Stimulated activated CD4-positive, alpha-beta T cell treated with anti-CD3 and anti-CD28 coated beads, Interleukin-2, amount 100 ng/mL, for 24 hours (primary cell): ENCODE measurements at regions not wholly inside any gene's neighbourhood (a gene's known extent, or its start where the extent isn't known, plus 50 kb on each side); places are given as distances from the start of the nearest gene placed in this dataset.
"Not testable (repeated sequence)": the region's sequence is repeated elsewhere in the genome, so short reads cannot be mapped to it uniquely, and the experiment has no call there.

Experiments used
- DNase-seq, 2 donors: peaks; one replicate each; pipeline ENCODE4 v3.0.0-alpha.2; 2020

DNA sequence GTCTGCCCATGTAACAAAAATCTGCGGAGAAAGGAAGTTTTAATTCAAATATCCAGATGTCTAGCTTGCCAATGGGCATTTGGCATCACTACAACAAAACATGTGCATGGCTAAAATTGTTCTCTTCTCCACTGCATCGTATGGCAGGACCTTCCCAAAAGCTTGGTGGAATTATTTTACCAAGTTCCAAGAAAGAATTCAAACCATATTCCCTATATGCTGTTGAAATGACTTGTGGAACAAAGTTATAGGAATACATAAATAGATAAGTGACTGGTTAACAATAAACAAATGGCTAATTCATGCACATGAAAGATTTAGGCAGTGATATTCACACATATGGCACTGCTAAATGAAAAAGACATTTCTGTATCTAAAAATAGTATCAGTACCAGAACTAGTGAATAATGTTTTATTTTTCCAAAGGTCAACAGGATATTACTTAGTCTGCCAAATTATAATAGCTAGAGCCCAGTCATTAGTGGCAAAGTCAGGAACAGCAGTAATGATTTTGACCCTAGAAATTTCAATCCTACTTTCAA is 425.4 kb upstream of the VRK2 start:
- DNase-seq, result no peak

DNA sequence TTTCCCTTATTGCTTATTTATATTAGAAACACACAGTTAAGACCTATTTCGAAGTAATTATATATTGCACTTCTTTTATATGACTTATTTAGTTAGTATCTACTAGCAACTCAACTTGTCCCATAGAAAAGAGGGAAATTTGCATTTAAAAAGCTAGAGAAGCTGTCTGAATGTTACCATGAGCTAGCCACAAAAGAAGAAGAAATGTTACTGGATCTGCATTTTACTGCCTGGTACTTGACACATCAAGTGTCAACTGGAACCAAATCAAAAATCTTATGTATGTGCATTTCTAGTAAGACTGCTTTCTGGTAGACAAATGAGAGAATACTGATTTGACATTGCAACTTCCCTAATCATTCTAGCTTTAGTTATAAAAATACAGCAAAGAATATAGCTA is 424.6 kb upstream of the VRK2 start:
- DNase-seq, result no peak

DNA sequence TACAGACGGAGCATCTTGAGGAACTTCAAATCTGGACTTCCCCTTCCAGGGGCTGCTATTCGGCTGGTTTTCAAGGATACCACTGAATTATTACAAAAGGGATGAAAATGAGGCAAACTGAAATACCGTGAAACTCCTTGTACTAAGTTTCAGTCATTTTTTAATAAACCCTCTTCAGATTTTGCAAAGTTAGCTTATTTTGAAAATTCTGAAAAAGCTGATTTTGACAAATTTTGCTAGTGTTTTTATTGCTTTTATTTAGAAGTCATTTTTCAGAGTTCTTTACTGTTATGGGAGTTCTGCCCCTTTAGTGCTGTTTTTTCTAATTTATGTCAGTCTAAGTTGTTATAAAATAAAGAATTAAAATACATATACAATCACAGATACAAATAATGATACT is 390.4 kb upstream of the VRK2 start:
- no peak for DNase-seq

DNA sequence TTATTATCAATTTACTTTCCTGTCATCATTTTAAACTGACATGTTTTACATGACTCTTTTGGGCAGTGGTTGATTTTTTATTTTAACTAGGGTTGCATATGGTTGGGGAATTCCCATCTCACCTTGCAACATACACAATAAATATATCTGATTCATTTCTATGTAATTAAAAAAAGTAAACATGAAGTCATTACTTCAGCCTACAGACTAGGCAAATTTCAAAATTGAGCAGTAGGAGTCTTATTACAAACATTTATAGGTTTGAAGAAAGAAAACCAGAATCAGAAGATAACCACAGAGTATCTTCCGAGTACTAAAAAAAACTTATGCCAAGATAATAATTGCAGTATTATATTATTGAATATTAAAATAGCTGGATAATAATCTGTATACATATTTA is 377.0 kb upstream of the VRK2 start:
- DNase-seq, result no peak

DNA sequence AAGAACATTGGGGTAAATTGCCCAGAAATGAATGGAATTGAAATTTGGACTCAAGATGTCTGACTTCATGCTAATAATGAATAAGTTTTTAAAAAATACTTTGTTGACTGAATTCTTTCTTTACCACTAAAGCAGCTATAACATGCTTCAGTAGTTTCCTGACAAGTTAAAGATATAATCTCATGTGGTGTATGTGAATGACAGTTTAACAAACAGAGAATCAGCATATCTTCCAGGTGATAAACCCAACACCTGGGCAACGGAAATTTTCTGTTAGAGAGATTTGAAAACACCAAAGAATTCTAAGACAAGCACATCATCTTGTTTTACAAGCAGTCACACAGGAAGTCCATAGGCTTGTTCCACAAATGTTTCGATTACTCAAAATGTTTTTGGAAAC is 372.6 kb upstream of the VRK2 start:
- DNase-seq, result no peak

DNA sequence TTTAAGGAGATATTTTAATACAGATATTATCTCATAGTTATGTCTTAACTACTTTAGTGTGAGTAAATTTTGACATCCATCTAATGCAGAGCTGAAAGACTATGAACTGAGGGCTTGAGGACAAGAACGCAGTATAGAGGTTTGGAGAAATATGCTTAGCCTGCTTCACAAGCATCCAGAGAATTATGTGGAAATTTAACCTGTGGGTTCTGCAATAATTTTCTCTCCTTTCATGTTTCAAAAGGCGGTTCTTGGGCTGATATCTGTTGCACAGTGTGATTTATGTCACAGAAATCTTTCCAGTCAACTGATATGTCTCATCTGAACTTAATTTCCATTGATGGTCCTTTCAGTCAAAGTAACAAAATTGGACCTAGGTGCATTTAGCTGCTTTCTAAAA is 371.9 kb upstream of the VRK2 start:
- no peak for DNase-seq

DNA sequence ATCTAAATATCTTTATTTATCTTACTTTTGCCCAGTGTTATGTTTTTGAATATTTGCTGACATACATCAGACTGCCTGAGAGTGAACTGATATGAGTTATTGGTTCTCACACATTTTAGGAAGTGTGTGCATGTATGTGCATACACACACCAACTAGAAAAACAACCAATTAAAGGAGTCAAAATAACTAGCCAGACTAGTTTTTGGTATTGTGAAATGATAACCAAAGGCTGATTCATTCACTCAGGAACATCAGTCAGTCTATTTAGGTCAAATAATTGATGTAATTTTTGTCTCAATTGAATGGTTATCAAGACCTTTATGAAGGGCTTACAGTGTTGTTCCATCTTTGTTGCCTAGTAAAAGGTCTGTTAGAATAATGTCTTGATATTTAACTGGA is 369.3 kb upstream of the VRK2 start:
- DNase-seq, result no peak

DNA sequence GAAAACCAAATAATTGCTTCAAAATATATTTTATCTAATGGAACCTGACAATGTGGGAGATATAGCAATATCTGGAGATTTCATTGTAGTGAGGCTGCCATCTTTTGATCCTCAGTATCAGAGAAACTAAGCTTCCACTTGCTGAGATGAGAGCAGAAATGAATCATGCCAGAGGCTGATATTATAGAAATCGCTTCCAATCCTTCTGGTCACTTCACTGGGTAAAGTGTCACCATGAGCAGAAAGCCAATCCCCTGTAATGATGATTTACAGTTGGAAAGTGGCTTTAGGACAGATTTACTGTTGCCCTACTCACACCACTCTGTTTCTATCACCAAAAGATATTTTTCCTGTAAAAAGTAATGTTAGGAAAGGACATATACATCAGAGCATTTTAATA is 365.0 kb upstream of the VRK2 start:
- no peak for DNase-seq

DNA sequence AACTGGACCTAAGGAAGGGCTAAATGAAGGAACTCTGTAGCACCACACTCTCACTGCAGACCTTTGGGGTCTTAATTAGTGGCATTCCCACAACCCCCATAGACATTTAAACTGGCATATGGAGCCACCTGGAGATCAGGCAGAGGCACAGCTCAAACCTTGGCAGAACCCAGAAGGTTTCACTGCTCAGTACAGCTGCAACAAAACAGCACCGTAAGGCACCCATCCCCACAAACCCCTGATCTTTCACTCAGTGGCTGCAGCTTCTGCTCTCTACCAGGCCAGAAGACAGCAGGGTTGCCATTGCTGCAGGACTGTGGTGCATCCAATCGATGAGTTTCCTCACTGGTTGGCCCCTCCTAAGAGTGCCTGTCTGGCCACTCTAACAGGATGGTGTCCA is 361.6 kb upstream of the VRK2 start:
- DNase-seq, result no peak

DNA sequence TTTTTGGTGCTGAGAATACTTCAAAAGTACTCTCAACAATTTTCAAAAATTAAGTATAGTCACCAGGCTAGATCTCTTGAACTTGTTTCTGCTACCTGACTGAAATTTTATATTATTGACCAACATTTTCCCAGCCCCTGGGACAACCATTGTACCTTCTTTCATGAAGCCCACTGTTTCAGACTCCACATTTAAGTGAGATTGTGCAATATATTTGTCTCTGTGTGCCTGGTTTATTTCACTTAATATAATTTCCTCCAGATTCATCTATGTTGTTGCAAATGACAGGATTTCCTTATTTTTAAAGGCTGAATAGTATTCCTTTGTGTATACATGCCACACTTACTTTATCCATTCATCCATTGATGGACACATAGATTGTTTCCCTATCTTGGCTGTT is 354.2 kb upstream of the VRK2 start:
- DNase-seq, result no peak

DNA sequence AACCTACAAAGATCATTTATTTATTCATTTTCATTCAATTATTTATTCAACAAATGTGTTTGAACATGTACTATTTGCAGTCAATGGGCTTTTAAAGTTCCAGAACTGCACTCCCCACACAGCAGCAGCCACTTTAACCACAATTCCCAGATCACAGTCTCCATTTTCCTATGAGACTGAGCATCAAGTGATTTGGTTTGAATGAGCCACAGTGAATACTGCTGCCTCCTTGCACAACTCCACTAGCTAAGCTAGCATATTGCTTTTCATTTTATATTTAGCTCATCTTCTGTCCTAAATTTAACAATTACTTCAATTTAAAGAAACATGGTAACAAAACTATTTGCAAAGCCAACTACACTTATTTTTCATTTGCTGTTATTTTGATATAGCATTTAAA is 353.4 kb upstream of the VRK2 start:
- no peak for DNase-seq

DNA sequence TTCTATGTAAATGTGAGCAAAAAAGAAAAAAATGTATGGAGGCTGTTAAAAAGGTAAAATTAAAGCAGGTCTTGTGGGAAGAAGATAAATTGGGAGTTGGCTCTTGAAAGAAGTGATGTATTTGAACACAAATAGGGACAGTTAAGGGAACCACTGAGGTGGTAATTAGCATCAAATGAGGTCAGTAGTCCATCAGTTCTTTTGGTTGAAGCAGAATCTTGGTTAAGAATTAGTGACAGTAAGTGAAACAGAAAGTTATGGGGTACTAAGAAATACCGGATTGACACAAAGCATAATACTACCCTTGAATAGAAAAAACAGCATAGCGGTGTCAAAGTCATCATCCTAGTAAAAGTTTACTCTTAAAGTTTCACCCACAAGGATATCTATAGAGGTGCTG is 352.6 kb upstream of the VRK2 start:
- DNase-seq, result no peak

DNA sequence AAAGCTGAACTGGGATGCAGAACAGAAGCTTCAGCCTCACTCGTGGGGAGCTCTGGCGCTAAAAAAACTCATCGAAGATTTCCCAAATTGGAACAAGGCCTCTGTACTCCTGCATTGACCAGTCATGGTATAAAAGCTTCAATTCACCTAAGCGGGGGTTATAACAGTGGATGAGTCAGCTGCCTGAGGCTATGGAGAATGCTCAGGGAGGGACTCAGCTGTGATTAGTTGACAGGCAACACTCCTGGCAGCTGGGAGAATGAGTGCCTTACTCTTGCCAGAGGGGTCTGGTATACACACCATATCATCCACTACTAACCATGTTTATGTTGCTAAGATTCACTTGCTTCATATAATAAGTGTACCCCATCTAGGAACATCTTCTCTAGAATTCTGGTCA is 350.6 kb upstream of the VRK2 start:
- no peak for DNase-seq

DNA sequence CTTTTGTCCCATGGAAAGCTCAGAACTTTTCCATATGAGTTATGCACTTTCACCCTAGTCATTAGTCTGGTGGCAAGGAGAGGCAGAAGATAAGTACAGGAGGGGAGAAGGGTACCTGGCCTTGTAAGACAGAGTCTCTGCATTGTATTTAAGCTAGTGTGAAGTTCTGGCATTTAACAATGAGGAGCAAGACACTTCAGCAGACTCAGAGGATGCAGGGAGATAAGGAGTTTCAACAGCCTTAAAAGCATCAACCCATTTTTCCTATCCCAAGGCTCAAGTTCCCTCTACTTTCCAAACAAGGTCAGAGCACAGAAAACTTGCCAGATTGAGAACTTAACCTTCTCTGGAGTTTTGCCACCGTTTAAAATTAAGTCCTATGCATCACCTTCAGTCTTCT is 348.2 kb upstream of the VRK2 start:
- DNase-seq, result no peak

DNA sequence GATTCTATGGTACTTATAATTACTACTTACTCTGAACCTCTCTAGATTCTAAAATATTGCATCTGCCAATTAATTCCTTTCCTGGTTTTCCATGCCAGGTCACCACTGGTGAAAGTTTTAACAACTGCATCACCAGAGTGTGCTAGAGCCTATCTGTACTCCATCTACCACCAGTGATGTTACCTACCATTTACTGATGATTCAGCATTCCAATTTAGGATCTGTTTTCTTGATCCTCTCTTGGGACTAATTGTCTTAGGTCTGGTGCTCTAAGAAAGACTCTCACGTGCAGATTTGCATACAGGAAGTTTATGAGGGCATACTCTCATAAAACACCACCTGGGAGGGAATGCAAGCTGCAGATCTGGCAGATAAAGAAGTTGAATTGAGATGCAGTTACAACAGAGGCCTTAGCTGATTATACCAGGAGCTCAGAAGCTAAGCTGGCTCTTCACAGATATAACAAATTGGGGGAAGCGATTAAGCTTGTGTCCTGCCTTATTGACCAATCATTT is 347.6 kb upstream of the VRK2 start:
- DNase-seq, result no peak

DNA sequence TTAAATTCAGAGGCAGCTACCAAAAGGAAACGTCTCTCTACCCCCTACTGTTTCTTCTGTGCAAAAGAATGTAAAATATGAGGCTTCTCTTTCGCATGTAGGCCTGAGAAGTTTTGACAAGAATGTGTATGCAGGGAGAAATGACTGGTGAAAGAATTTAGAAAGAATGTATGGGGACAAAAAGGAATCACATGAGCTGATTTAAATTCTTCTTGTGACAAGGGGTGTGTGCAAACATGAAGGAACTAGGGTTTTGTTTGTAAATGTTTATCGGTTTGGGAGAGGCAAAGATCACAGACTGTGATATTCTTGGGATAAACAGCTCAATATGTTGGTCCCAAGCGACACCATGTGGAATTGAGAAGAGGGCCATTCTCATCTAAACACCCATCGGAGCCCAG is 345.2 kb upstream of the VRK2 start:
- DNase-seq, result no peak

DNA sequence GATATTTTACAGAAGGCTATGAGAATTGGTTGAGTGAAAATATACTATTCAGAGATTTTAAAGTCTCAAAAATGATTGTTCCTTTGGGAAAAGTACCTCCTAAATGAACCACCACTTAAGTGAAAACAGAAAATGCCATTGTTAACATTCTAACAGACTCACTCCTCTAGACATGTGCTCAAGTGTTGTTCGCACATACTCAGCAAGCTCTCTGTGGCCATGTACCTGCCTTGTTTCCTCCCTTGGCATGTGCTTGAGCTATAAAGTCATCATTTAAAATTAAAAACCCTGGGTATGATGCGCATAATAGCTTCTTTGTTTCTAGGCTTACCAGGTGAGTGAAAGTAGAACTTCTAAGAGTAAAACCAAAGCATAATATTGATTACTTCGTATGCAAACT is 343.2 kb upstream of the VRK2 start:
- no peak for DNase-seq

DNA sequence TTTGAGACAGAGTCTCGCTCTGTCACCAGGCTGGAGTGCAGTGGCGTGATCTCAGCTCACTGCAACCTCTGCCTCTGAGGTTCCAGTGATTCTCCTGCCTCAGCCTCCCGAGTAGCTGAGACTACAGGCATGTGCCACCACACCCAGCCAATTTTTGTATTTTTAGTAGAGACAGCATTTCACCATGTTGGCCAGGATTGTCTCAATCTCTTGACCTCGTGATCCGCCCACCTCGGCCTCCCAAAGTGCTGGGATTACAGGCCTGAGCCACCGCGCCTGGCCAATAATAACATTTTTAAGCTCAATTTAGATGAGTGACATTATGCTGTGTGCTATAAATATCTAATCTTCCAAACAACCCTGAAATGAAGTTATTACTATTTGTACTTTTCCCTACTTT is 338.8 kb upstream of the VRK2 start:
- not testable (repeated sequence) for DNase-seq

DNA sequence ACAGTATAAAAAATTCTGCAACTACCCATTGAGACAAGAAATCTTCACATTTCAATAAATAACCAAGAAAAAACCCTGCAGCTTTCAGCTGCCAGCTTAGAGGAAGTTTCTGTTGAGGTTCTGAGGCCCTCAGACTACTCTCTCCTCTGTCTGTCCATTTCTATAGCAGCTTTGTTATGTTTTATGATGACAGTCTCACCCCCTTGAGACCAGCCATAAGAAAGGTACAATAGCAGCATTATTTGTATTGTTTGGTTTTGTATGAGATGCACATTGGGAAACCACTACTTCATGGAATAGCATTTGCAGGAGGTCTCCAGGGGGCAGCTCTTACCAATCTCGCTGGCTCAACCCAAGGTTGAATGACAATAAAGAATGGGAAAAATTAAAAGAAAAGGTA is 334.6 kb upstream of the VRK2 start:
- no peak for DNase-seq

DNA sequence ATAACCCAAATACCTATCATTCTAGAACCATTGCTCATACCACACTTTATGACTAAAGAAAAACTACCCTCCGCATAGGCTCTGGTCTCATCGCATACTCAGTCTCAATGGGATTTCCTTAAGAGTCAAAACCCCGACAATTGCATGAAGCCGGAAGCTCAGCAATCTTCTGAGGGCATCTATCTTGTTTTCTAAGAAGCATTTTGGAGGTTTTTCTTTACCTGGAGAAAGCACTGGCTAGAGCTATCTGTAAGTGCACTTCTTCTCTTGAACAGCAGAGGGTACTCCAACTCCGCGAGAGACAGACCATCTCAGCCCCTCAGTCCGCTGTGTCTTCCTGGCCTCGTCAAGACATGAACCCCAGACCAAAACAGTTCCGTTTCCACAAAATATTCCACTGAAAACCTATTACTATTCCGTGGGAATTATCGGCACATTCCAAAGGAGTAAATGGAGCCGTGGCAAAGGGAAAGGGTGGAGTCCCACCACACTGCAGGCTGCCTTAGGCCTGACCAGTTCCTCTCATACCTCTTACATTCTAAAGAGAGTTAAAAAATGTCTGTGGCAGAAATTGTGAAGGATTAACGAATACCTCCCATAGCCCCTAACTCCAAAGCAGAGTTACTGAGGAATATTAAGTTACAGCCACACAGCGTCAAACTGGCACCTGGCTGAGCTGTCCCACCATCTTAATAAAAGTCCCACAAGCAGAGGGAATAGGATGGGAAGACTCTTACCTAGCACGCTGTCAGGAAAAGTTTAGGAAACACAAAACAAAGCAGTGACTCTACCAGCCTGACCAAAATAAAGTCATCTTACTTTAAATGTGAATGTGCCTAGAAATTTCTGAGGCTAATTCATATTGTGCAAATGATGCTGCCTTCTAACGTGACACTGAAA is 325.6 kb upstream of the VRK2 start:
- peak; percentile 23 to 25 for DNase-seq

DNA sequence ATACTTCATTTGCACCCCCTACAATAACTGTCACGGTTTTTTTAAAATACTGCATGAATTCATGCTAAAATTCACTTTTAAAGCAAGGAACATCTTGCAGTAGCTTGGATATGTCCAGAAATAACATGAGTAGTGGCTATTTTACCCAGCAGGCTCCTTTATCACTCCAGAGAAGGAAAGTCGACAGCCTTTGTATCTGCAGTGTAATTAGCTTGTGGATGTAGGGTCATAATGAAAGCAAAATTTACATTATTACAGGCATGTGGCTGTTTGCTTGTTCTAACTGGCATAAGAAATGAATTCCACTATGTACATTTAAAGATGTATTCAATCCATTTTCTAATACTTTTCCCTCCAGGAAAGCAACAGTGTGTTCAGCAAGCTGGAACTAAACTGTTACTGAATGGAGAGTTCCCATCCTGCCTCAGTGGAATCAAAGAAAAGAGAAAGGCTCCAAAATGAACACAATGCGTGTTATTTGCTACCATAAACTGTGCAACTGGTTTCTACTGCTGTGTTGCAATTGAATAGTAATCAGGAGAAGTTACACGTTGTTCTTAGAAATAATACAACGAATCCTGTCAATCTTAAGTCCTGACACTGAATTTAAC is 321.2 kb upstream of the VRK2 start:
- no peak for DNase-seq

DNA sequence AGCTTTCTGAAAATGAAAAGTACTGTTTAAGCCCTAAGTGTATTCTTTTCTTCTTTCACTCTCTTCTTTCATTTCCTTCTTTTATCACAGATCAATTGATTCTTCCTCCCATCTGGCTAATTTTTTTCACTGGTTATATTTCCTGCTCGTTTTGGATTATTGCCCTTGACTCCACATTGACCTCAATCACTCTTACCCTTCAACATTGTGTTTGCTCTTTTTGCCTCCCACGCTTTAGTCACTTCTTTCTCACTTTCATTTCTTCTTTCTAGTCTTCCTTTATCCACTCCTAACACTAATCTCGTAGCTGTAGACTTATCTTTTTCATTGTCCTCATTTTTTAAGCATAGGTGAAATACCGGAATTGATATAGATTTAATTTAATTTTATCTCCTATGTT is 320.3 kb upstream of the VRK2 start:
- DNase-seq, result no peak

DNA sequence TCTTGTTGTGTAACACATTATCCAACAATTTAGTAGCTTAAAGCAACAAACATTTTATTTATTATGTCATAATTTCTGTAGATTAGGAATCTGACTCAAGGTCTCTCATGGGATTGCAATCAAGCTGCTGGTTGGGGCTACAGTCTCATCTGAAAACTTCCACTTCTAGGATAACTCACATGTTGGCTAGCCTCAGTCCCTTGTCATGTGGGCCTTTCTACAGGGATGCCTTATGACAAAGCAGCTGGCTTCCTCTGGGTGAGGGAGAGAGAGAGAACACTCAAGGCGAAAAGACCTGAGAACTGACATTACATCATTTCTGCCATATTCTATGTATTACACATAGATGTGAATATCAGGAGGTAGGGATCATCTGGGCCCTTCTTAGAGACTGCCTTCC is 317.9 kb upstream of the VRK2 start:
- no peak for DNase-seq

DNA sequence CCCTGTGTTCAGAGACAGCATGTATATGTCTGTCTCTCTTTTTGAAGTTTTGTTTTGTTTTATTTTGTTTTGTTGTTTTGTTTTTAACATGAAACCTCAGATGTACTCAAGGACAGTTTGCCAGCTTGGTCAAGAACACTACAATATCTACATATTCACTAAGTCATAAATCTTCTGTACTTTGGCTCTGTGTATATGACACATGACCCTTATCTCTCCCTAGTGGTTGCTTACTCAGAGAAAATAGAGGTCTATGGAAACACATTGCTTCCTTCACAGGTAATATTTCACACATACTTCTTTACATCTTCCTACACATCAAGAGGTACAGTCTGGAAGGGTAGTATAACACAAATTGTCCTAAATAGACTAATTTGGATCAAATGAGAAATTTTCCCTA is 312.6 kb upstream of the VRK2 start:
- DNase-seq, result no peak
